Endothelial cell of umbilical vein (primary cell): ENCODE measurements at regions not wholly inside any gene's neighbourhood (a gene's known extent, or its start where the extent isn't known, plus 50 kb on each side); places are given as distances from the start of the nearest gene placed in this dataset.

ENCODE experiments used
- BruUV-seq: library from RNA; stranded (reverse); fragments of 400-500 nt; replicated peaks from 2 replicates; lab custom pipeline; 2021; lab: Mats Ljungman, UMichigan
- CTCF ChIA-PET: fragments of 300-600, 350-600 bp; sonication (Branson Sonifier 250); formaldehyde crosslinking; loops from one replicate; lab custom pipeline; 2021; ENCODE audit warnings: antibody characterized with exemption, inconsistent platforms; lab: Charles Lee
- POLR2A ChIA-PET: fragments of 300-600, 350-600 bp; sonication (Branson Sonifier 250); formaldehyde crosslinking; loops from one replicate; lab custom pipeline; 2021; ENCODE audit warnings: antibody characterized with exemption, inconsistent platforms; lab: Charles Lee
- DNase-seq: peaks from one replicate; pipeline ENCODE4 v3.0.0-alpha.2; 2011; ENCODE audit warnings: low read depth, low spot score
- FAIRE-seq: peaks from 2 replicates; lab custom pipeline; 2011; peaks lifted over from hg19 to GRCh38; lab: Jason Lieb, UNC
- H2AFZ ChIP-seq: 2 replicates; pipeline ENCODE4 v1.6.0; 2012; ENCODE audit warnings: low read depth, low read length, control low read depth, inconsistent platforms
- H3K27ac ChIP-seq: 2 replicates; pipeline ENCODE4 v1.5.1; 2011; ENCODE audit warnings: low read depth, mild to moderate bottlenecking, control low read depth, low read length, moderate library complexity; ENCODE audit not compliant: insufficient read depth
- H3K27me3 ChIP-seq, 2 experiments: 2 replicates each; pipeline versions ENCODE4 v1.6.0 to v1.6.1; 2011; ENCODE audit warnings: low read length in 2 of 2, mixed read lengths in 1 of 2; ENCODE audit not compliant: control insufficient read depth in 2 of 2, insufficient read depth in 2 of 2
- H3K36me3 ChIP-seq, 2 experiments: 2 replicates in 1 of 2; 3 replicates in 1 of 2; pipeline ENCODE4 v1.5.1; 2011; ENCODE audit warnings: low read length in 2 of 2, mild to moderate bottlenecking in 1 of 2, moderate library complexity in 1 of 2; ENCODE audit not compliant: control insufficient read depth in 2 of 2, insufficient read depth in 2 of 2; ENCODE audit errors: extremely low read depth in 1 of 2
- H3K4me1 ChIP-seq: 3 replicates; pipeline ENCODE4 v1.5.1; 2011; ENCODE audit warnings: mild to moderate bottlenecking, low read length; ENCODE audit not compliant: control insufficient read depth, insufficient read depth; ENCODE audit errors: extremely low read depth
- H3K4me2 ChIP-seq: 2 replicates; pipeline ENCODE4 v1.6.1; 2011; ENCODE audit warnings: low read length, control low read depth, mixed read lengths; ENCODE audit not compliant: insufficient read depth
- H3K4me3 ChIP-seq, 3 experiments: fragments of 200-600 bp in 1 of 3; sonication (generic), shearing (Covaris generic) in 1 of 3; replicated peaks in 1 of 3; 2 replicates each; pipeline ENCODE4 v1.5.1; 2011 to 2016; ENCODE audit warnings: control low read depth in 3 of 3, low read length in 3 of 3, mild to moderate bottlenecking in 2 of 3, inconsistent platforms in 1 of 3, low read depth in 1 of 3, moderate library complexity in 1 of 3; ENCODE audit not compliant: insufficient read depth in 1 of 3
- H3K79me2 ChIP-seq: 2 replicates; pipeline ENCODE4 v1.6.0; 2012; ENCODE audit warnings: low read length, inconsistent platforms; ENCODE audit not compliant: control insufficient read depth, insufficient read depth
- H3K9ac ChIP-seq: replicated peaks from 2 replicates; pipeline ENCODE3; 2011; ENCODE audit warnings: low read length, control low read depth; ENCODE audit not compliant: insufficient read depth; ENCODE audit errors: extremely low read depth
- H3K9me1 ChIP-seq: replicated peaks from 3 replicates; pipeline ENCODE4 v1.6.0; 2011; ENCODE audit warnings: mild to moderate bottlenecking, low read length; ENCODE audit not compliant: control insufficient read depth, insufficient read depth; ENCODE audit errors: extremely low read depth
- H3K9me3 ChIP-seq: replicated peaks from 2 replicates; pipeline ENCODE4 v1.5.1; 2012; ENCODE audit warnings: low read length, inconsistent platforms; ENCODE audit not compliant: control insufficient read depth, insufficient read depth
- H4K20me1 ChIP-seq: replicated peaks from 2 replicates; pipeline ENCODE3; 2011; ENCODE audit warnings: mild to moderate bottlenecking, low read length; ENCODE audit not compliant: control insufficient read depth, insufficient read depth; ENCODE audit errors: extremely low read depth
- FOS ChIP-seq: IDR thresholded peaks from 2 replicates; pipeline ENCODE4 v1.6.1; 2011; ENCODE audit warnings: mild to moderate bottlenecking, low read length, moderate library complexity, borderline replicate concordance; ENCODE audit not compliant: insufficient read depth
- GATA2 ChIP-seq: IDR thresholded peaks from 2 replicates; pipeline ENCODE4 v1.7.0; 2011; ENCODE audit warnings: low read depth, mild to moderate bottlenecking, moderate library complexity, mixed read lengths, low read length; ENCODE audit not compliant: insufficient read length, insufficient read depth
- MYC ChIP-seq: IDR thresholded peaks from one replicate; pipeline ENCODE4 v1.6.1; 2011; ENCODE audit warnings: mild to moderate bottlenecking, low read depth, low read length
- POLR2AphosphoS5 ChIP-seq: IDR thresholded peaks from 2 replicates; pipeline ENCODE4 v1.6.1; 2012; ENCODE audit warnings: low read depth, mild to moderate bottlenecking, control low read depth, low read length, moderate library complexity; ENCODE audit not compliant: insufficient read depth
- dilution Hi-C: fragments of 300-500 bp; cut with MboI; formaldehyde crosslinking; loops from one replicate; pipeline ENCODE4 v1.15.0; 2019; ENCODE audit warnings: low sequenced_read_pairs; ENCODE audit not compliant: extremely low pct_ligation_motif_present
- intact Hi-C: fragments of 100-400 bp; cut with micrococcal nuclease; formaldehyde crosslinking; loops from one replicate; pipeline ENCODE4 v1.10.0; 2022
- TF ChIP-seq, protein P1 (sequence below), 2 donors: IDR thresholded peaks; 1 replicate in 1 of 2; 2 replicates in 1 of 2; pipeline ENCODE4 v1.5.1; 2011; ENCODE audit warnings: low read length in 2 of 2, mild to moderate bottlenecking in 2 of 2, moderate library complexity in 2 of 2, control low read depth in 1 of 2, inconsistent platforms in 1 of 2, low read depth in 1 of 2; ENCODE audit not compliant: insufficient read depth in 1 of 2; ENCODE audit errors: extremely low read depth in 1 of 2
- TF ChIP-seq, protein P2 (sequence below): IDR thresholded peaks from 2 replicates; pipeline ENCODE4 v1.6.1; 2011; ENCODE audit not compliant: insufficient read depth, insufficient read length

DNA sequence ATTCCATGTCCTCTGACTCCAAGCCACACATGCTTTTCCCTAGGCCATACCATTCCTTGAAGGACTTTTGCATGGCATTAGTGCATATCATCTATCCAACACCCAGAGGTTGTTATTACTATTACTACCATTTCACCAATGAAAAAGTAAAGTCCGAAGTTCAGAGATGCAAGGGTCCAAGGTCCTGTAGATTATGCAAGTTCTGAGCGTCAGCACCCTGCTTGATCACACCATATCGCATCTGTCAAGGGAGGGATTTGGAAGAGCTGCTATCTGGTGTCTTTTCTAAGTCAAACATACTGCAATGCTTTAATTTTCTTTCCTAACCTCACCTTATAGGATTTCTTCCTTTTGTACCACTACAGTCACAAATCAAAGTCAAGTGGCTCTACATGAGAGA, 214.7 kb upstream of the CADM1 start:
- H4K20me1 ChIP-seq = no peaks in the 10 kb centered on the region
- TF ChIP-seq, protein P1, sequence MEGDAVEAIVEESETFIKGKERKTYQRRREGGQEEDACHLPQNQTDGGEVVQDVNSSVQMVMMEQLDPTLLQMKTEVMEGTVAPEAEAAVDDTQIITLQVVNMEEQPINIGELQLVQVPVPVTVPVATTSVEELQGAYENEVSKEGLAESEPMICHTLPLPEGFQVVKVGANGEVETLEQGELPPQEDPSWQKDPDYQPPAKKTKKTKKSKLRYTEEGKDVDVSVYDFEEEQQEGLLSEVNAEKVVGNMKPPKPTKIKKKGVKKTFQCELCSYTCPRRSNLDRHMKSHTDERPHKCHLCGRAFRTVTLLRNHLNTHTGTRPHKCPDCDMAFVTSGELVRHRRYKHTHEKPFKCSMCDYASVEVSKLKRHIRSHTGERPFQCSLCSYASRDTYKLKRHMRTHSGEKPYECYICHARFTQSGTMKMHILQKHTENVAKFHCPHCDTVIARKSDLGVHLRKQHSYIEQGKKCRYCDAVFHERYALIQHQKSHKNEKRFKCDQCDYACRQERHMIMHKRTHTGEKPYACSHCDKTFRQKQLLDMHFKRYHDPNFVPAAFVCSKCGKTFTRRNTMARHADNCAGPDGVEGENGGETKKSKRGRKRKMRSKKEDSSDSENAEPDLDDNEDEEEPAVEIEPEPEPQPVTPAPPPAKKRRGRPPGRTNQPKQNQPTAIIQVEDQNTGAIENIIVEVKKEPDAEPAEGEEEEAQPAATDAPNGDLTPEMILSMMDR (IDR thresholded peaks at IDR 0.05; ENCODE audit: extremely low read depth in 1 of 2, insufficient read depth in 1 of 2, low read depth in 1 of 2, low read length in 2 of 2) = no peak
- ChIA-PET CTCF (no interaction called here), POLR2A (no interaction called here)
- H3K4me3 ChIP-seq = no peak overlapping the region
- BruUV-seq = no TSS peak
- no peaks in the 10 kb centered on the region for H3K4me1 ChIP-seq
- no peak overlapping the region for H2AFZ ChIP-seq
- intact Hi-C loops (no loop called here), dilution Hi-C loops (no loop called here)
- no peak overlapping the region for H3K4me2 ChIP-seq
- H3K27ac ChIP-seq = no peak overlapping the region
- H3K9ac ChIP-seq = no peak overlapping the region
- H3K27me3 ChIP-seq = no peaks in the 10 kb centered on the region
- H3K9me1 ChIP-seq = no peaks in the 10 kb centered on the region
- H3K36me3 ChIP-seq = no peaks in the 10 kb centered on the region
- H3K9me3 ChIP-seq = no peaks in the 10 kb centered on the region
- H3K79me2 ChIP-seq = no peaks in the 10 kb centered on the region
- no peak for DNase-seq
- no peak for FAIRE-seq

DNA sequence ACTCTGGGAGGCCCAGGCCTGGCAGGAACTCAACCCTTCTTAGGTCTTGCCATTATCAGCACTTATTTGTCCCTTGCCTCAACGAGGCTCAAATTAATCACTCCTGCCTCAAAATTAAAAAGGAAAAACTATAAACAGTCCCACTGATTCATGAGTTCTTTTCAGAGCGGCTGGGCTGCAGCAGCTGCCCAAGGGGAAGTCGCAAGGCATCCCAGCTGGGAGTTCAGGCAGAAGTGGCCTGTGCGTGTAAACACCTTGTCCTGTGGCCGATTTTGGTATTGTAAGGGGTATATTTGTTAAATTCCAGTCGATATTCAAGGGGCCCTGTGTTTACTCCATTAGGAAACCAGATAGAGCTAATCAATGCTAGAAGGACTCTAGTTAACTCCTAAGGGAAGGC, 213.9 kb upstream of the CADM1 start:
- Histone ChIP-seq H3K9me3 (no peaks in the 10 kb centered on the region), H3K27me3 (no peaks in the 10 kb centered on the region), H3K4me3 (no peak overlapping the region), H3K79me2 (no peaks in the 10 kb centered on the region), H2AFZ (no peak overlapping the region), H3K4me2 (no peak overlapping the region), H3K27ac (no peak overlapping the region), H4K20me1 (no peaks in the 10 kb centered on the region), H3K9me1 (no peaks in the 10 kb centered on the region), H3K36me3 (no peaks in the 10 kb centered on the region), H3K9ac (no peak overlapping the region), H3K4me1 (no peaks in the 10 kb centered on the region)
- TF ChIP-seq MYC = no peak
- no peak for TF ChIP-seq FOS
- TF ChIP-seq GATA2 = no peak
- TF ChIP-seq, protein P2, sequence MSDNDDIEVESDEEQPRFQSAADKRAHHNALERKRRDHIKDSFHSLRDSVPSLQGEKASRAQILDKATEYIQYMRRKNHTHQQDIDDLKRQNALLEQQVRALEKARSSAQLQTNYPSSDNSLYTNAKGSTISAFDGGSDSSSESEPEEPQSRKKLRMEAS = no peak
- no peak for TF ChIP-seq POLR2AphosphoS5
- dilution Hi-C loops (no loop called here), intact Hi-C loops (no loop called here)
- no peak for FAIRE-seq
- ChIA-PET POLR2A (no interaction called here), CTCF (no interaction called here)
- no TSS peak for BruUV-seq
- DNase-seq = no peak
